ENCODE measurements at regions not wholly inside any gene's neighbourhood (a gene's known extent, or its start where the extent isn't known, plus 50 kb on each side); places are given as distances from the start of the nearest gene placed in this dataset.

- TF ChIP-seq, protein P1, sequence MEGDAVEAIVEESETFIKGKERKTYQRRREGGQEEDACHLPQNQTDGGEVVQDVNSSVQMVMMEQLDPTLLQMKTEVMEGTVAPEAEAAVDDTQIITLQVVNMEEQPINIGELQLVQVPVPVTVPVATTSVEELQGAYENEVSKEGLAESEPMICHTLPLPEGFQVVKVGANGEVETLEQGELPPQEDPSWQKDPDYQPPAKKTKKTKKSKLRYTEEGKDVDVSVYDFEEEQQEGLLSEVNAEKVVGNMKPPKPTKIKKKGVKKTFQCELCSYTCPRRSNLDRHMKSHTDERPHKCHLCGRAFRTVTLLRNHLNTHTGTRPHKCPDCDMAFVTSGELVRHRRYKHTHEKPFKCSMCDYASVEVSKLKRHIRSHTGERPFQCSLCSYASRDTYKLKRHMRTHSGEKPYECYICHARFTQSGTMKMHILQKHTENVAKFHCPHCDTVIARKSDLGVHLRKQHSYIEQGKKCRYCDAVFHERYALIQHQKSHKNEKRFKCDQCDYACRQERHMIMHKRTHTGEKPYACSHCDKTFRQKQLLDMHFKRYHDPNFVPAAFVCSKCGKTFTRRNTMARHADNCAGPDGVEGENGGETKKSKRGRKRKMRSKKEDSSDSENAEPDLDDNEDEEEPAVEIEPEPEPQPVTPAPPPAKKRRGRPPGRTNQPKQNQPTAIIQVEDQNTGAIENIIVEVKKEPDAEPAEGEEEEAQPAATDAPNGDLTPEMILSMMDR (conservative IDR thresholded peaks at IDR 0.05; ENCODE audit: low read length) = peak; percentile 98
- no peak for TF ChIP-seq EZH2phosphoT487 (IDR thresholded peaks at IDR 0.05; ENCODE audit: borderline replicate concordance)
Measured at GRCh38 chr9:69971643-69972449, 71.8 kb upstream of the MAMDC2 start.

Data from Loucy (cell line).